ENCODE measurements at regions not wholly inside any gene's neighbourhood (a gene's known extent, or its start where the extent isn't known, plus 50 kb on each side); places are given as distances from the start of the nearest gene placed in this dataset.

- Histone ChIP-seq H3K9ac (ENCODE audit: low read depth, low read length) (no peak overlapping the region), H3K27ac (ENCODE audit: low read length) (no peak overlapping the region), H4K20me1 (ENCODE audit: insufficient read depth, low read length) (no peaks in the 10 kb centered on the region), H3K27me3 (ENCODE audit: insufficient read depth, low read length, poor library complexity) (no peaks in the 10 kb centered on the region), H3K4me2 (ENCODE audit: insufficient read depth, low read length) (no peak overlapping the region), H3K9me3 (ENCODE audit: insufficient read depth, low read length, severe bottlenecking) (no peaks in the 10 kb centered on the region), H3K36me3 (ENCODE audit: insufficient read depth, low read length) (no peaks in the 10 kb centered on the region), H3K79me2 (ENCODE audit: insufficient read depth, low read length) (no peaks in the 10 kb centered on the region), H3K4me3 (ENCODE audit: low read depth in 1 of 2, low read length in 2 of 2) (no peak overlapping the region), H2AFZ (ENCODE audit: low read depth, low read length) (no peak overlapping the region), H3K4me1 (ENCODE audit: insufficient read depth, low read length) (no peaks in the 10 kb centered on the region)
- no peak for TF ChIP-seq EZH2 (IDR thresholded peaks at IDR 0.05; ENCODE audit: borderline replicate concordance, low read depth, low read length, severe bottlenecking)
- TF ChIP-seq CTCF (IDR thresholded peaks at IDR 0.05; ENCODE audit: borderline replicate concordance, extremely low read depth, low read length, poor library complexity, severe bottlenecking), result no peak
- no peak for DNase-seq
- ATAC-seq (ENCODE audit: insufficient read depth, low read depth), result no peak
Measured at GRCh38 chrX:9114245-9114644, 80.3 kb upstream of the FAM9B start.

- Histone ChIP-seq H3K4me2 (ENCODE audit: insufficient read depth, low read length) (no peak overlapping the region), H2AFZ (ENCODE audit: low read depth, low read length) (no peak overlapping the region), H3K9ac (ENCODE audit: low read depth, low read length) (no peak overlapping the region), H3K4me3 (ENCODE audit: low read depth in 1 of 2, low read length in 2 of 2) (no peak overlapping the region), H4K20me1 (ENCODE audit: insufficient read depth, low read length) (no peaks in the 10 kb centered on the region), H3K27me3 (ENCODE audit: insufficient read depth, low read length, poor library complexity) (no peaks in the 10 kb centered on the region), H3K4me1 (ENCODE audit: insufficient read depth, low read length) (no peaks in the 10 kb centered on the region), H3K27ac (ENCODE audit: low read length) (no peak overlapping the region), H3K36me3 (ENCODE audit: insufficient read depth, low read length) (no peaks in the 10 kb centered on the region), H3K9me3 (ENCODE audit: insufficient read depth, low read length, severe bottlenecking) (no peaks in the 10 kb centered on the region), H3K79me2 (ENCODE audit: insufficient read depth, low read length) (no peaks in the 10 kb centered on the region)
- no peak for TF ChIP-seq CTCF (IDR thresholded peaks at IDR 0.05; ENCODE audit: borderline replicate concordance, extremely low read depth, low read length, poor library complexity, severe bottlenecking)
- no peak for TF ChIP-seq EZH2 (IDR thresholded peaks at IDR 0.05; ENCODE audit: borderline replicate concordance, low read depth, low read length, severe bottlenecking)
- no peak for DNase-seq
- no peak for ATAC-seq (ENCODE audit: insufficient read depth, low read depth)
Measured at GRCh38 chrX:9117851-9118250, 83.9 kb upstream of the FAM9B start.

GRCh38 chrX:9122519-9123245 is 88.8 kb upstream of the FAM9B start:
- TF ChIP-seq CTCF (IDR thresholded peaks at IDR 0.05; ENCODE audit: borderline replicate concordance, extremely low read depth, low read length, poor library complexity, severe bottlenecking), result no peak
- no peak for TF ChIP-seq EZH2 (IDR thresholded peaks at IDR 0.05; ENCODE audit: borderline replicate concordance, low read depth, low read length, severe bottlenecking)
- ATAC-seq (ENCODE audit: insufficient read depth, low read depth) (no peak), DNase-seq (no peak)
- H3K36me3 ChIP-seq (ENCODE audit: insufficient read depth, low read length), result no peaks in the 10 kb centered on the region
- H3K9ac ChIP-seq (ENCODE audit: low read depth, low read length), result no peak overlapping the region
- no peak overlapping the region for H3K27ac ChIP-seq (ENCODE audit: low read length)
- no peaks in the 10 kb centered on the region for H4K20me1 ChIP-seq (ENCODE audit: insufficient read depth, low read length)
- H3K4me2 ChIP-seq (ENCODE audit: insufficient read depth, low read length), result no peak overlapping the region
- no peak overlapping the region for H2AFZ ChIP-seq (ENCODE audit: low read depth, low read length)
- no peaks in the 10 kb centered on the region for H3K27me3 ChIP-seq (ENCODE audit: insufficient read depth, low read length, poor library complexity)
- no peak overlapping the region for H3K4me3 ChIP-seq (ENCODE audit: low read depth in 1 of 2, low read length in 2 of 2)
- H3K9me3 ChIP-seq (ENCODE audit: insufficient read depth, low read length, severe bottlenecking), result no peaks in the 10 kb centered on the region
- H3K79me2 ChIP-seq (ENCODE audit: insufficient read depth, low read length), result no peaks in the 10 kb centered on the region
- no peaks in the 10 kb centered on the region for H3K4me1 ChIP-seq (ENCODE audit: insufficient read depth, low read length)
